Ovary (tissue), 3 donors: ENCODE measurements at regions not wholly inside any gene's neighbourhood (a gene's known extent, or its start where the extent isn't known, plus 50 kb on each side); places are given as distances from the start of the nearest gene placed in this dataset.

Experiments used
- EP300 ChIP-seq: sonication (generic); formaldehyde crosslinking; IDR thresholded peaks from one replicate; pipeline ENCODE4 v1.6.1; 2017; ENCODE audit warnings: antibody characterized with exemption
- TF ChIP-seq, protein P1 (sequence below), 3 donors: fragments of 450-650 bp in 2 of 3; fragments of 200-600 bp in 1 of 3; IDR thresholded peaks; one replicate each; pipeline versions ENCODE4 v1.5.1 to v1.8.0; 2016 to 2022; ENCODE audit warnings: antibody characterized with exemption in 3 of 3, mild to moderate bottlenecking in 1 of 3
- donor health status: DM: no; HTN: no; CAD: no.

DNA sequence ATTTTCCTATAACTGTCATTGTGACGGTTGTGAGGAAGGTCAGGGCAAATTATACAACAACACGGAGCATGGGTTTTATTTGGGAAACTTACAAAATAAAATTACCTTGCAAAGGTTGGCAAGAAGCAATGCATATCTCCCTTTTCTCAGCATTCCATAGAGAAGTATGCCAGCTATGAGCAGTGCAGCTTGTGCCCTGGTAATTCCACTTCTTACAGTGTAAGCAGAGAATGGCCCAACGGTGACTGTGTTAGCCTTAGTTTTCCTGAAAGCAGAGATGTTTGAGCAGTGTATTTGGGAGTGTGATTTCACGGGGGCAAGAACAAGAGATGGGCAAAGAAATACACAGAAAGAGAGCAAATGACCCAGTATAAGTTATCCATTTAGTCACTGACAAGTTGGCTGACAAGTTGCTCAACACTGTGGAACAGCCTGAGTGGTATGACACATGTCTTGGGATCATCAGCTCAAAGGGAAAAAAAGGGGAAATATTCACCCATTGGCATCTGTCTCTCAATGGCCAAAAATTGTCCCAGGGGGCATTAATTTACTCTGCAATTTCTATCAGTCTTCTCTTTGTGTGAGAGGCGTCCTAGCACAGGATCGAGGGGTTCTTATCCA is 210.9 kb upstream of the NRIP1 start:
- TF ChIP-seq, protein P1, sequence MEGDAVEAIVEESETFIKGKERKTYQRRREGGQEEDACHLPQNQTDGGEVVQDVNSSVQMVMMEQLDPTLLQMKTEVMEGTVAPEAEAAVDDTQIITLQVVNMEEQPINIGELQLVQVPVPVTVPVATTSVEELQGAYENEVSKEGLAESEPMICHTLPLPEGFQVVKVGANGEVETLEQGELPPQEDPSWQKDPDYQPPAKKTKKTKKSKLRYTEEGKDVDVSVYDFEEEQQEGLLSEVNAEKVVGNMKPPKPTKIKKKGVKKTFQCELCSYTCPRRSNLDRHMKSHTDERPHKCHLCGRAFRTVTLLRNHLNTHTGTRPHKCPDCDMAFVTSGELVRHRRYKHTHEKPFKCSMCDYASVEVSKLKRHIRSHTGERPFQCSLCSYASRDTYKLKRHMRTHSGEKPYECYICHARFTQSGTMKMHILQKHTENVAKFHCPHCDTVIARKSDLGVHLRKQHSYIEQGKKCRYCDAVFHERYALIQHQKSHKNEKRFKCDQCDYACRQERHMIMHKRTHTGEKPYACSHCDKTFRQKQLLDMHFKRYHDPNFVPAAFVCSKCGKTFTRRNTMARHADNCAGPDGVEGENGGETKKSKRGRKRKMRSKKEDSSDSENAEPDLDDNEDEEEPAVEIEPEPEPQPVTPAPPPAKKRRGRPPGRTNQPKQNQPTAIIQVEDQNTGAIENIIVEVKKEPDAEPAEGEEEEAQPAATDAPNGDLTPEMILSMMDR (IDR thresholded peaks at IDR 0.05): no peak
- no peak for TF ChIP-seq EP300
